ENCODE measurements at regions not wholly inside any gene's neighbourhood (a gene's known extent, or its start where the extent isn't known, plus 50 kb on each side); places are given as distances from the start of the nearest gene placed in this dataset.

DNA sequence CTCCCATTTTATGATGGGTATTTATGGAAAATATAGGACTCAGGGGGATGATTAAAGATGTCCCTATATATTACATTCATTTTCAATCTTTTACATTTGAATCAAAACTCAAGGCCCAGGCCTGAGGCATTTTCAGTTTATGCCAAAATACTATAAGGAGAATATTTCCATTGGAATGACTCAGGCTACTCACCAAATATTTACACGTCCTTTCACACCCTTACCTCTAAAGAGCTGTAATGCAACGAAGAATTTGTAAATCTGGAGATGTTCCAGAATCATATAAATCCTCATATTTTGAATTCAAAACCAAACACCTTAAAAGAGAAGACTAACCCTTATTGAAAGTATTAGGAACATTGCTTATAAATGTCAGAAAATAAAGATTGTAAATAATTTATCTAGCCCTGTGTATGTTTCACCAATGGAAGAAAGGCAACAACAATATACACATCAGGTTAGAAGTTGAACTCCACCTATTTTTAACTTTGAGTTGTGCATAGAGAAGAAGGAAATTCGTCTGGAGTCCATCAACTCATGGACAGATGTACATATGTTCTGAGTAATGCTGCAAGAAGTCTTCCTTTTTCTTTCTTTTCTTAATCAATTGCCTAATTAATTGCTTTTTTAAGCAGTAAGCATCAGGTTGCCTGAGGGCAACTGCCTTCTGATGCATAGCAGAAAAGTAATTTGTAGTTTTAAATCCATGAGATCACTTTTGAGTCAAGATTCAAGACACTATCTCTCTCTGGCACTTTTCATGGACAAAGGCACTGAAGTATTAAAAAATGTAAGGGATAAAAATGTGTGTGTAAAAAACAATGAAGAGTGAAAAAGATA lies 579.3 kb upstream of the RGMB start:
- TF ChIP-seq RAD21 (IDR thresholded peaks at IDR 0.05 in 1 of 2, conservative IDR thresholded peaks at IDR 0.05 in 1 of 2; ENCODE audit: low read depth in 2 of 2, low read length in 2 of 2) (no peak), HDAC2 (IDR thresholded peaks at IDR 0.05; ENCODE audit: borderline replicate concordance in 1 of 2, low read depth in 2 of 2, low read length in 2 of 2) (no peak), POLR2A (IDR thresholded peaks at IDR 0.05; ENCODE audit: control extremely low read depth in 1 of 2, low read depth in 2 of 2, low read length in 2 of 2) (no peak), SRF (IDR thresholded peaks at IDR 0.05; ENCODE audit: low read depth, low read length) (no peak)

All from H1 (cell line).